OCI-LY1 (cell line): ENCODE measurements at regions not wholly inside any gene's neighbourhood (a gene's known extent, or its start where the extent isn't known, plus 50 kb on each side); places are given as distances from the start of the nearest gene placed in this dataset.

Source experiments
- H2AFZ ChIP-seq: fragments of 200-600 bp; sonication (generic), shearing (Covaris generic); 2 replicates; pipeline ENCODE4 v1.6.0; 2014; ENCODE audit warnings: antibody characterized with exemption, mild to moderate bottlenecking, low read length
- H3F3A ChIP-seq: fragments of 200-600 bp; sonication (generic), shearing (Covaris generic); 2 replicates; pipeline ENCODE4 v1.6.0; 2014; ENCODE audit warnings: mild to moderate bottlenecking, antibody characterized with exemption, low read length, moderate library complexity; ENCODE audit not compliant: insufficient read depth
- H3K27ac ChIP-seq: fragments of 200-600 bp; sonication (generic); 2 replicates; pipeline ENCODE4 v1.5.1; 2014; ENCODE audit warnings: low read length, mixed run types, mild to moderate bottlenecking, low read depth; ENCODE audit not compliant: poor library complexity, severe bottlenecking
- H3K27me3 ChIP-seq: fragments of 200-600 bp; sonication (generic); 2 replicates; pipeline ENCODE4 v1.6.0; 2014; ENCODE audit warnings: antibody characterized with exemption, mild to moderate bottlenecking, low read length, moderate library complexity; ENCODE audit not compliant: insufficient read depth
- H3K36me3 ChIP-seq: fragments of 200-600 bp; sonication (generic); 2 replicates; pipeline ENCODE4 v1.6.1; 2014; ENCODE audit warnings: mild to moderate bottlenecking, antibody characterized with exemption, low read length, moderate library complexity, mixed read lengths; ENCODE audit not compliant: insufficient read depth
- H3K4me1 ChIP-seq: fragments of 200-600 bp; sonication (generic); 2 replicates; pipeline ENCODE4 v1.5.1; 2014; ENCODE audit warnings: mild to moderate bottlenecking, low read length, moderate library complexity; ENCODE audit not compliant: insufficient read depth, severe bottlenecking
- H3K4me2 ChIP-seq: fragments of 200-600 bp; sonication (generic), shearing (Covaris generic); 2 replicates; pipeline ENCODE4 v1.6.1; 2014; ENCODE audit warnings: low read length
- H3K4me3 ChIP-seq: fragments of 200-600 bp; sonication (generic); 2 replicates; pipeline ENCODE4 v1.5.1; 2014; ENCODE audit warnings: low read length, low read depth, mild to moderate bottlenecking, mixed read lengths; ENCODE audit not compliant: poor library complexity, severe bottlenecking
- H3K79me2 ChIP-seq: fragments of 200-600 bp; shearing (Covaris generic); 2 replicates; pipeline ENCODE4 v1.6.1; 2016; ENCODE audit warnings: mixed run types, low read length, mixed read lengths; ENCODE audit not compliant: insufficient read depth
- H3K9ac ChIP-seq: fragments of 200-600 bp; sonication (generic), shearing (Covaris generic); 2 replicates; pipeline ENCODE4 v1.6.1; 2014; ENCODE audit warnings: mild to moderate bottlenecking, low read length, mixed read lengths
- H3K9me2 ChIP-seq: fragments of 200-600 bp; sonication (generic), shearing (Covaris generic); 2 replicates; pipeline ENCODE4 v1.6.1; 2014; ENCODE audit warnings: low read depth, mild to moderate bottlenecking, low read length, mixed read lengths
- H3K9me3 ChIP-seq: fragments of 200-600 bp; shearing (Covaris generic); 2 replicates; pipeline ENCODE4 v1.6.1; 2014; ENCODE audit warnings: low read length, mixed read lengths
- H4K20me1 ChIP-seq: fragments of 200-600 bp; sonication (generic), shearing (Covaris generic); 2 replicates; pipeline ENCODE4 v1.6.0; 2016; ENCODE audit warnings: mild to moderate bottlenecking, low read length; ENCODE audit not compliant: insufficient read depth
- EZH2 ChIP-seq: fragments of 200-600 bp; sonication (generic), shearing (Covaris generic); IDR thresholded peaks from 2 replicates; pipeline ENCODE4 v1.8.0; 2017; ENCODE audit warnings: borderline replicate concordance, mixed run types, mild to moderate bottlenecking, antibody characterized with exemption, low read length, moderate library complexity, mixed read lengths
- TF ChIP-seq, protein P1 (sequence below): fragments of 200-600 bp; sonication (generic), shearing (Covaris generic); IDR thresholded peaks from 2 replicates; pipeline ENCODE4 v1.5.1; 2017; ENCODE audit warnings: mild to moderate bottlenecking, antibody characterized with exemption, low read length, moderate library complexity, mixed read lengths

DNA sequence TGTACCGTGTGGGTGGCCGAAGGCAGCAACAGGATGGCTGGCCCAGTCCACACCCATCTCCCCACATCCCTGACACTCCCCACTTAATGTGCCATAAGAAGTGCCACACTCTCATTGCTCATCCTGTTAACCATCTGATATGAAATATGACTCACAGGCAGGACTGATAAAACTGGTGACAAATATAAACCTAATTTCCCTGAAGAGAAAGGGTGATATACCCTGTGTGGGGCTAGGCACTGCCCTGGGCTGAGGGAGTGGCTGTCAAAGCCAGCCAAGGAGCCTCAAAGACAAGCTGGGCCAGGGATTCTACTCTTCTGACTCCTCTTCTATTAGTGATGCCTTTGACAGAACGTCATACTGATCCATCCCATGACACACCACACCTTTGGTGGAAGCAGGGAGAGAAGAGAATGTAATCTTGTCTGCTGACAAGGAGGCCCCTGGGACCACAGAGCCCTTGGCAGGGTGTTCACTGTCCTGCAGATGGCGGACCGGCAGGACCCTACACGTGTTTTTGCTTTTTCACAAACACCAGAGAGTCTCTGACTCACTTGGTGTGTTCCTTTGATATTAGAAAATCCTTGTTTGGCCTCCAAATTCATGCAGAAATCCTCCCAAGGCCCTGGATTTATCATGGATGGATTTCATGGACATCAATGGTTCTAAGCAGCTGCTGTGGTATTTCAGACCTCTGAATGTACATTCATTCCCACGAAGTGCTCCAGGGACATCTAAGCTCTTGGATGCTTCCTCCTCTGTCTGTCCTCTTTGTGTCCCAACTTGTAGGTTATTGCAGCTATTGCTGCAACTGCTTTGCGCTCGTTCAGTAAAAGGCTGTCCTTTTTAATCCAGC is 98.0 kb upstream of the WASF3 start:
- no peak overlapping the region for H3K9ac ChIP-seq
- no peak overlapping the region for H3K4me2 ChIP-seq

DNA sequence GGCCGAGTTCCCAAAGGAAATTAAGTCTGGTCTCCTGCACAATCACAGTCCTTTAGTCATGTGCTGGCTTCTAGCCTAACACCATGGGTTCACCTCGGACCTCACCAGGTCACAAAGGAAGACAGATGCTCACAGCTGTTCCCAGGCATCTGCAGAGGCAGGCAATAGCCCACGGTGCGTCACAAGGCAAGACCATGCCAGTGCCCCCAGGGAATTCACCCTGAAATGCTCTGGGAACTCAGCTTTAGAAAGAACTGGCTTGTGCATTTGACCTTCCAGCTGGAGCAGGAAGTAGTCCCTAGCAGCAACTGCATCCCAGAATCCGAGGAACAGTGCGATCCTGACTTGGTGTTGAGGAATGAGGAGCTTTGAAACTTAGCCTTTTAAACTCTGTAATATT is 96.8 kb upstream of the WASF3 start:
- TF ChIP-seq, protein P1, sequence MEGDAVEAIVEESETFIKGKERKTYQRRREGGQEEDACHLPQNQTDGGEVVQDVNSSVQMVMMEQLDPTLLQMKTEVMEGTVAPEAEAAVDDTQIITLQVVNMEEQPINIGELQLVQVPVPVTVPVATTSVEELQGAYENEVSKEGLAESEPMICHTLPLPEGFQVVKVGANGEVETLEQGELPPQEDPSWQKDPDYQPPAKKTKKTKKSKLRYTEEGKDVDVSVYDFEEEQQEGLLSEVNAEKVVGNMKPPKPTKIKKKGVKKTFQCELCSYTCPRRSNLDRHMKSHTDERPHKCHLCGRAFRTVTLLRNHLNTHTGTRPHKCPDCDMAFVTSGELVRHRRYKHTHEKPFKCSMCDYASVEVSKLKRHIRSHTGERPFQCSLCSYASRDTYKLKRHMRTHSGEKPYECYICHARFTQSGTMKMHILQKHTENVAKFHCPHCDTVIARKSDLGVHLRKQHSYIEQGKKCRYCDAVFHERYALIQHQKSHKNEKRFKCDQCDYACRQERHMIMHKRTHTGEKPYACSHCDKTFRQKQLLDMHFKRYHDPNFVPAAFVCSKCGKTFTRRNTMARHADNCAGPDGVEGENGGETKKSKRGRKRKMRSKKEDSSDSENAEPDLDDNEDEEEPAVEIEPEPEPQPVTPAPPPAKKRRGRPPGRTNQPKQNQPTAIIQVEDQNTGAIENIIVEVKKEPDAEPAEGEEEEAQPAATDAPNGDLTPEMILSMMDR: no peak
- TF ChIP-seq EZH2: no peak
- no peaks in the 10 kb centered on the region for H3K79me2 ChIP-seq
- no peak overlapping the region for H3K4me3 ChIP-seq
- no peak overlapping the region for H2AFZ ChIP-seq
- no peaks in the 10 kb centered on the region for H3K36me3 ChIP-seq
- H3F3A ChIP-seq: no peaks in the 10 kb centered on the region
- H3K9me3 ChIP-seq: no peaks in the 10 kb centered on the region
- no peaks in the 10 kb centered on the region for H4K20me1 ChIP-seq
- no peak overlapping the region for H3K27ac ChIP-seq
- H3K4me1 ChIP-seq: no peaks in the 10 kb centered on the region
- no peak overlapping the region for H3K9ac ChIP-seq
- no peak overlapping the region for H3K4me2 ChIP-seq
- H3K9me2 ChIP-seq: no peaks in the 10 kb centered on the region
- no peaks in the 10 kb centered on the region for H3K27me3 ChIP-seq

More for the DNA sequence above, 98.0 kb upstream of the WASF3 start:
- H3K79me2 ChIP-seq: no peaks in the 10 kb centered on the region
- H3K36me3 ChIP-seq: no peaks in the 10 kb centered on the region
- no peaks in the 10 kb centered on the region for H3K9me3 ChIP-seq
- H2AFZ ChIP-seq: no peak overlapping the region
- H4K20me1 ChIP-seq: no peaks in the 10 kb centered on the region
- TF ChIP-seq, protein P1: no peak
- TF ChIP-seq EZH2: no peak
- H3K4me1 ChIP-seq: no peaks in the 10 kb centered on the region
- H3K27me3 ChIP-seq: no peaks in the 10 kb centered on the region
- H3K9me2 ChIP-seq: no peaks in the 10 kb centered on the region
- no peak overlapping the region for H3K27ac ChIP-seq
- no peaks in the 10 kb centered on the region for H3F3A ChIP-seq
- no peak overlapping the region for H3K4me3 ChIP-seq

DNA sequence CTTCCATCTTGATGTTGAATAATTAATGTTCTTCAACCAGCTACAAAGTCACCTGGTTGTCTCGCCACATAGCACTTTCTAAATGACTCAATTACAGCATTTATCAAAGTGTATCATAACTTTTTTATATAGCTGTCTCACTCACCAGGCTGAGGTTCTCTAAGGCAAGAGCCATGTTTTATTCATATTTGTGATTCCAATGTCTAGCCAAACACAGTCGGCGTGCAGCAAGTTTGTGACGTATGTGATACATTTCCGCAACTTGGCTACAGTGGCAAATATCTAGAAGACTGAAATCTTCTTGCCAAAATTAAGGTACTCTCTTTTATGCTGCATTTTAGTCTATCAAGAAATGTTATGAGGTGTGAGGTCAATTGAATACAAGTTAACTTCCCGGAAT is 94.2 kb upstream of the WASF3 start:
- Histone ChIP-seq H3K4me2 (no peak overlapping the region), H3K4me3 (no peak overlapping the region), H2AFZ (no peak overlapping the region), H3K27ac (no peak overlapping the region), H3K9me2 (no peaks in the 10 kb centered on the region), H3K27me3 (no peaks in the 10 kb centered on the region), H3F3A (no peaks in the 10 kb centered on the region), H4K20me1 (no peaks in the 10 kb centered on the region), H3K36me3 (no peaks in the 10 kb centered on the region), H3K79me2 (no peaks in the 10 kb centered on the region), H3K4me1 (no peaks in the 10 kb centered on the region), H3K9me3 (no peaks in the 10 kb centered on the region), H3K9ac (no peak overlapping the region)
- TF ChIP-seq EZH2: no peak
- TF ChIP-seq, protein P1: no peak
